DMS79 treated with DMSO at 0.1 percent for 48 hours (cell line): ENCODE measurements at regions not wholly inside any gene's neighbourhood (a gene's known extent, or its start where the extent isn't known, plus 50 kb on each side); places are given as distances from the start of the nearest gene placed in this dataset.

Experiments
- DNase-seq: peaks from one replicate; lab custom pipeline; 2025; lab: John Stamatoyannopoulos, UW

DNA sequence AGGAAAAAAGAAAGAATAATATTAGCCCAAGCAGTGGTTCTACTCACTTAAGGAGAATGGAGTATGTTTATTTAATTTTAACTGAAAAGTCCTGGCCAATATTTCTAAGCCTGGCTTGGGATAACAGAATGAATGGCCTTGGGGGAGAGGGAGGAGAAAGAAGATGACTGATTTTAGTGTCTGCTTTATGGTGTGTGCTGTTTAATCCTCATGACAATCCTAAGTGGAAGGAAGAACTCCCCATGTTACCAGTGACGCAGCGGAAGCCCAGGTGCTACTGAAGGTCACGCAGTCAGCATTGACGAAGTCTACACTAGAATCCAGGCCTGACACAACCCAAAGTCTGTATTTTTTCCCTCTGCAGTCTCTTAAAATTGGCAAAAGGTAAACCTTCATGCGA is 50.5 kb downstream of the PALM2AKAP2 start:
- DNase-seq, result no peak

DNA sequence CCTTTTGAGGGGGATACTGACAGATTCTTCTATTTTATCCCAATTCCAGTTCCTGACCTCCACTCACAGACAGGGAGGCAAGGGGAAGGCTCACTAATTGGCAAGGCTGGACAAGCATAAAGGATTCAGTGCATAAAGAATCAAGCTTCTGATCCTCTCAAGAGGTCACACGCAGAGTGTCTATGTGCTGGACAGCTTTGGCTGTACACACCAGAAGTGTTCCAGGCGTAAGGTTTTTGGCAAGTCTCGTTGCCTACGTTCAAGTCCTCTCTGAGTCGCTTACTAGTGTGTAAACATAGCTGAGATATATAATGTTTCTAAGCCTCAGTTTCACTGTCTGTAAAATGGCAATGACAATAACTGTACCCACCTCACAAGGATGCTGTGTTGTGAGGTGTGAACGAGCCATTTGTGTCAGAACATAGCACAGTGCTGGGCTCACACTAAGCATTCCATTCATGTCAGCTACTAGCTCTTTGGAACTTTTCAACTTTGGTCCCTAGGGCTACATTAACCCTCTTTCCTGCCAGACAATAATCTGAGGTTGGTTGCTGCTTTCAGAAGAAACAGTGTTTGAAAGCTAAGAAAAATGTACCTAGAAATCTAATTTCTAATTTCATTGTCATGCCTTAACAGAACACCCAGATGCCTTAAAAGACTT is 52.1 kb downstream of the PALM2AKAP2 start:
- no peak for DNase-seq

DNA sequence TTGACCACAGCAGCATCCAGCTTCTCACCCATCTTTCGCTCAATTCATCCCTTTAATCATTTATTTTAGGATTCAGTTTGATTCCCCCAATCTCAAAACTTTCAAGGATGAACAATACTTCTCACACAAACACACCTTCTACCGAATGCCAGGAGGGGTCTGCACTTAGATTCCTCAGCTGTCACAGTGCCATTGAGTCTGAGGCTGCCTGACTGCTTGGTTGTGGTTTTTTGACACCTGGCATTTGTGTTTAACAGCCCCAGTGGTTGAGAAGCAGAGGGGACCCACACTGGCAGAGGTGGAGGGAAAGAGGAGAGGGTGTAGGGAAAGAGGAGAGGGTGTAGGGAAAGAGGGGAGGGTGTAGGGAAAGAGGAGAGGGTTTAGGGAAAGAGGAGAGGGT is 54.9 kb downstream of the PALM2AKAP2 start:
- no peak for DNase-seq

DNA sequence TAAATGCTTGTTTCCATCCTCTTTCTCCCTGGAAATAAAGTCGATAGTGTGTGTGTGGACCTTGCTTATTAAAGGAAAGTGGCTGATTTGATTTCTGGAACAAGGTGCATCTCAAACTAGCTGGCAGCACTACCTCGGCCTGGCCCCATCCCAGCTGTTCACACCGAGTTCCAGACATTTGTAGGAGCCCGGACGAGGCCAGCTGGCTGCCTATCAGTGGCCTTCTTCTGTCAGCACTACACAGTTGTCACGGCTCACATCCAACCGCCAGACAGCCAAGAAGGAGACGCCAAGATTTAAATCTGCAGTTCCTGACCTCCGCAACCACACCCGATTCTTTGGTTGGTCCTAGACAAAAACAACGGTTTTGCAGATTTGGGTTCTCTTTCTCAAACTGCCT is 63.6 kb downstream of the PALM2AKAP2 start:
- no peak for DNase-seq

DNA sequence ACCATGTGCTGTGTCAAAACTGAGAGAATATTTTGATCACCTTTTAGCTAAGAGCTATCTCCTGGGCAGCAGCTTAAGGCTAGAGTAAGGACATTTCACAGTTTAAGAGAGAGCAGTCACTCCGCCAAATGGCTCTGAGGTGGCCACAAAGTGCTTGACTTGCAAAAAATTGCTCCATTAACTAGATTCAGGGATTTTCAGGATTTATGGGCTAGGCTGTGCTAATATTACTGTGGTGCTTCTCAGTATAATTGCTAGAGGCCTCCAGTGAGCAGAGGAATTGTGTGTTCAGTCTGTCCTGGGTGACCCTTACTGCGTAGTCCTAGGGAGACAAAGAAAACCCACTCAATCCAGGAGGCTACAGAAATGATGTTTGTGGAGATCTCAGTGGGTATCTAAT is 65.2 kb downstream of the PALM2AKAP2 start:
- DNase-seq, result no peak

DNA sequence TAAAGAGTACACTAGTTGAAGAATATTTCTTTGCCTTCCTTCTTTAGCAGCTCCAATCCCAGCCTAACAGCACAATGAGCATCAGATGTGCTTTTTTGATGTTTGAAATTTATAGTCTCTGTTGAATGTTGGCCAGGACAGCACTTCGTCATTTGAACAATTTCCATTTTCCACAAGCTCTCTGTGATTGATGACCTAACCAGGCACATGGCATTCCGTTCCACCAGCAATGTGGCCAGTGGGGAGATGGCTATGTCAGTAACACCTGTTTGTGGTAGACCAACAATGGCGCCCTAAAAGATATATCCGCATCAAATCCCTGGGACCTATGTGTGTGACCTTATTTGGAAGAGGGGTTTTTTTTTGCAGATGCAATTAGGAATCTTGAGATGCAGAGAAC is 66.8 kb downstream of the PALM2AKAP2 start:
- no peak for DNase-seq

DNA sequence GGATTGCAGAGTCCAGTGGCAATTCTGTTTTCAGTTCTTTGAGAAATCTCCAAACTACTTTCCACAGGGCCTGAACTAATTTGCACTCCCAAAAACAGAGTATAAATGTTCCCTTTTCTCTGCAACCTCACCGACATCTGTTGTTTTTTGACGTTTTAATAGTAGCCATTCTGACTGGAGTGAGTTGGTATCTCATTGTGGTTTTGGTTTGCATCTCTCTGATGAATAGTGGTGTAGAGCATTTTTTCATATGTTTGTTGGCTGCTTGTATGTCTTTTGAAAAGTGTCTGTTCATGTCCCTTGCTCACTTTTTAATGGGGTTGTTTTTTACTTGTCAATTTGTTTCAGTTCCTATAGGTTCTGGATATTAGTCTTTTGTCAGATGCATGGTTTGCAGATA is 72.6 kb downstream of the PALM2AKAP2 start:
- DNase-seq, result no peak

DNA sequence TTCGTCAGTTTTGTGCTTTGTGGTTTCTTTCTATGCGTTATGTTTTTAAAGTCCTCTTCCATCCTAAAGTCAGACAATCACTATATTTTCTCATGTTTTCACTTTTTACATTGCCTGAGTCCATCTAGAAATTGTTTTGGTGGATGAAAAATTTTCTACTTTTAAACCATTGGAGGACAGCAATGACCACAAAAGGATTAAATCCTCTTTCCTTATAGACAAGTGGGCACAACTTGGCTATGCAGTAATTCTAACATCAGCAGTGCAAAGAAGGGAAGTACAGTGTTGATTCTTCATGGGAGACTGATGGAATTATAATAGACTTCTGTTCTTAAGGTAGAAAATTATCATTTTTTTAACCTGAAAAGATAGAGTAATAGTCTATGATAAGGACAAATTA is 75.5 kb downstream of the PALM2AKAP2 start:
- DNase-seq, result no peak

DNA sequence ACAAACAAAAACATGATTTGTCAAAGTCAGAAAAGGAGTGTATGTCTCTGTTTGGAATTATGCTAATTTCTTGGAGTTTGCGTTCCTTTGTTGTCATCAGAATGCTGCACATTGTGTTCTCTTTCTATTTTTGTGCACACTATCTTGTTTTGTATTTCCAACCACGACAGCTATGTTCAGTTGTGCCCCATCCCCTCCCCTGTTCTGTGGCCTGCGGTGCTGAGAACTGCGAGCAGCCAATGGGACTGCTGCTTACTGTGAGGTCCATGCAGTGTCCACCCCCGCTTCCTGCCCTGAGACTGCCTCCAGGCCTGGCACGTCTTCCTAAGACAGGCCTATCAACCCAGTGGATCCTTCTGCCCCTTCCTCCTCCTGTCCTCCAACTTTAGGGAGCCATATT is 76.8 kb downstream of the PALM2AKAP2 start:
- no peak for DNase-seq

DNA sequence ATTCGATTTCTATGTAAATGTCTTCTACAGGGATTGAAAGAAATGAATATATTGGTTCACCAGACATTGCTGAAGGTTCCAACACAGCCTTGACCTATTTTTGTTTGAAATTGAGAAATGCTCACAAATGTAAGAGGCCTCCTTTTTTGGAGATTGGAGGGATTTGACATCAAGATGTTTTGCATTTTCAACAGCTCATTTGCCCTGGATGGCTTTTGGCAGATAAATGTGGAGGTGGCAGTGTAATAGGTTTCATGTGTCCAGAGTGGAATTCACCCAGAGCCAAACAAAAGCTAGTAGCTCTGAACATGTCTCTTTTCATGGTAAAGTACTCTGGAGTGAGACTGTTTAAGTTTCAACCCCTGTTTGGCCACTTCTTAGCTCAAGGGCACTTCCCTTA is 77.3 kb downstream of the PALM2AKAP2 start:
- no peak for DNase-seq

DNA sequence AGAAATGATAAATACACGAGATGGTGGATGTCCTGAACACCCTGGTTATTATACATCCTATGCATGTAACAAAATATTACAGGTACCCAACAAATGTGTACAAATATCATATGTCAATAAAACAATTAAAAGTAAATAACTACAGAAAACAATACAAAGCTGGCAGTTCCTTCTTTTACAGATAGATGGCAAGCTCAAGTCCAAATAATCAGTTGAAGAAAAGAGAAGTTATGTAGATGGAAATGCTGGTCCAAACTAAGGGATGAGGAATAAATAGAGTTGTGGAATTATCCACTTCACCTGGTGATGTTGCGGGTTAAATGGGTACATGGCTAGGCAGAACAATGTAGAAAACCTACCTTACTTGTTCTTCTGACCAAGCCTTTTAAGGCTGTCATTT is 79.4 kb downstream of the PALM2AKAP2 start:
- no peak for DNase-seq

DNA sequence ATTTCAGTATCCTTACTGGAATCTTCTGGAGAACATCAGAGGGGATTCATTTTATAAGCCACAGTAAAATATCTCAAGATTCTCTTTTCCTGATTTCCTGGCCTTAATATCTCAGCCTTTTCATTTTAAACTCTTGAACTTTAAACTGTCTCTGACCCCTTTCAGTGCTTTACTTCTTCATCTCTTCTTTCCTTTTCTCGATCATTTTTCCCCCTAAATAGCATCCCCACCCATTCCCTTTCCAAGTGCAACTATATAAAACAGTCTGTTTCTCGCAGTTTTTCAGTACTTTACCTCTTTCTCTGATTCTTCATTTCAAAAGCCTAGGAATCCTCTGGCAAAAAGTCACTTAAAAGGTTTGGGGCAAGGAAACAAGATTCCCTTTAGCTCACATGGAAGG is 80.5 kb downstream of the PALM2AKAP2 start:
- DNase-seq, result no peak

DNA sequence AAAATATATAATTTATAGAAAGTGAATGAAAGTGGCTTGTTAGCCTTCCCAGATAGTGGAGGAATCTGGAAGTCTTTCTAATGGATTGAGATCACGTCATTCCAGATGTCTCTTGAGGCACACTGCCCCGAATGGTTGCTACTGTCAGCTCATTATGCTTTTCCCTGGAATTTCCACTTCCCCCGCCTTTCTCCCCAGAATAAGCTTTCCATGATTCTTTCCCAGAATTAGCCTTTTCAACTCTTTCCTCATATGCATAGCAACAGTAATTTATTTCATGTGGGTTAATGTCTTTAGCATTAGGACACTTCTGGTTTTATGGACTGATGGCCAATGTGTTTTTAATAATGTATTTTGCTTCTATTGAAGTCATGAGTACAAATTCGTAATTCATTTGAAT is 81.5 kb downstream of the PALM2AKAP2 start:
- no peak for DNase-seq

DNA sequence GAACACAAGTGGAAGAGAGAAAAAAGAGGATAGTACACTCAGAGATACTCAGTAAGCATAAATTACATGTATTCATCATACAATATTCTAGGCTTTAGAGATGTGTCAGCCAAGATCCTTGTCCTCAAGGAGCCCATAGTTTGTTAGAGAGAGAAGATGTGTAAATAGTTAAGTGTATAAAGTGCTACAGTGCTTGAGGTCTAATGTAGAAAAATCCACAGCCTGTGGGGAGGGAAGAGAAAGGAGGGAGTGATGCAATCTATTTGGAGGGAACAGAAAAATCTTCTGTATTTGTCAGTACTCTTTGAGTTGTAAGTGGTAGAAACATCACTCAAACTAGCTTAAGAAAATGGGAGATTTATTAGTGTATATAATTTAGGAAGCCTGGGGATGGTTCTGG is 81.9 kb downstream of the PALM2AKAP2 start:
- no peak for DNase-seq

DNA sequence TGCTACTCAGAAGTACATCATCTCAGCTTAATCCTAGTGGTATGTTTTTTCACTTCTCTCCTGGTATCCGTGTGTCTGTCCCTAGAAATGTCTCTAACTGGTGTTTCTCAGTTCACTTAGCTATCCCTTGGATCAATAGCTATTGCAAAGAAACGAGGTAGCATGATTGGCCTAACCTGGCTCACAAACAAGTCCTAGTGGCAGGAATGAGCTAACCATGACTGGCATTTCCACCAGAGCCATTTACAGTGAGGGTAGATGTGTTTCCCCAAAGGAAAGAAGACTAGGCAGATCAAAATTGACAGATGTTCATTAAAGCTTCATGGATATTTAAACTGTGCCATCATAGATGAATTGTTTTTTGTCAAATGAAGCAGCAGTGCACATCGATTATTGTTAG is 82.5 kb downstream of the PALM2AKAP2 start:
- DNase-seq, result no peak

DNA sequence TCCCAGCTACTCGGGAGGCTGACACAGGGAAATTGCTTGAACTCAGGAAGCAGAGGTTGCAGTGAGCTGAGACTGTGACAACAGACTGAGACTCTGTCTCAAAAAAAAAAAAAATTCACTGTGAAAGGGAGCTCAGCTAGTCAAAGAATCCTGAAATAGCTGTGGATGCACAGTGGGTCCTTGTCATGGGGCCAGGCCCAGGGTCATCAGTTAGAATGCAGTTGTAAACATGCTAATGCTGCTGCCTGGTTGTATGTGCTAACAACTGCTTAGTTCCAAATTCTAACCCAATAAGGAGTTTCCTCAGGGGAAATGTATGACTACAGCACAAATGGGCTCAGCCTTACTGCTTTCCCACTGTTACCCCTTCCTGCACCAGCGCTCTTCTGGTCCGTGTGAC is 84.0 kb downstream of the PALM2AKAP2 start:
- no peak for DNase-seq

DNA sequence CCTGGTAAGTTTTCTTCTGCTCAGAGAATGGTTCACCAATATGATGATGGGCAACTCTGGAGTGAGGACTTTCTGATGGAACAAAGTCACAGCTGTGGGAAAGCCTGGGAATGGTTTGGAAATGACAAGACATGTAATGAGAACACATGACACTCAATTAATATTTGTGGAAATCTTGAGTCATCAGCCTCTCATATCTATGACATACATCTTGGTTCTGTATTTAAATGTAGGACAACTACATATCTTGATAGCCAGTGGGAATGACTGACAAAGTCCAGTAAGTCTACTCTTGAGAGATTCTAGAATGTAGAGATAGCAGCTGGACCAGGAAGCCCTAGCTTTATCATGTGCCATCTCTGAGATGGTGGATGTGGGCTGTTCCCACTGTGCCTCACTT is 85.5 kb downstream of the PALM2AKAP2 start:
- no peak for DNase-seq

DNA sequence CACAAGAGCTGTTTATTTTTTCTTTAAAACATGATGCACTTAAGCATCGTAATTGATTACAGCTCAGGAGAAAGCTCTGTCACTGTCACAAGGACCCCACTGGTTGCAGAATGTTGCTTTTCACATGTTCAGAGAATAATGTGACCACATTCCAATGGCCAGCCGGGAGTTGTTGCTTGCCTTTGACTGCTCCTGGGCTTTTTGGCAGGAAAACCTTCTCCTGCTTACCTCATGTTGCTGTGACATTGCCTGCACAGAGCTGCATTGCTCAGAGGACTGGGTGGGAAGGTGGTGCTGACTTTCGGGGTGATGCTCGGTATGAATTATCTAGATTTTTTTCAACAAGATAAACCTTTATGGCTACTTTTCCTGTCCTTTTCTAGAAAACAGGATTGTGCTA is 88.2 kb downstream of the PALM2AKAP2 start:
- no peak for DNase-seq

DNA sequence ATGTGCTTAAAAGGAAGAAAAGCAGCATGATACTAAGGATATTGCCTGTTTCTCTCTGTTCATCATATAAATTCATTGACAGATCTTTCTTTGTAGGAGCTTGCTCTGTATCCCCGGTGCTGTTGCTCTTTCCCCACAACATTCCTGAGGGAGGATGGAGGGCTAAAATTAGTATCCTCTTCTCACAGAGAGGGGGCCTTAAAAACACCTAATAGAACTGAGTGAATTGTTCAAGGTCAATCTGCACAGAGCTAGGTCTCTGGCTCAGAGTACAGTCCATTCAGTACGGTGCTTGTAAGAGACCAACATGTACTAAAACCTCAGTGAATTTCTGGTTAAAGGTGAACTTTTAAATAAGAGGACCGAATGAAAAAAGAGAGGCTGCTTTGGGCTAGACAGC is 88.7 kb downstream of the PALM2AKAP2 start:
- DNase-seq, result no peak

DNA sequence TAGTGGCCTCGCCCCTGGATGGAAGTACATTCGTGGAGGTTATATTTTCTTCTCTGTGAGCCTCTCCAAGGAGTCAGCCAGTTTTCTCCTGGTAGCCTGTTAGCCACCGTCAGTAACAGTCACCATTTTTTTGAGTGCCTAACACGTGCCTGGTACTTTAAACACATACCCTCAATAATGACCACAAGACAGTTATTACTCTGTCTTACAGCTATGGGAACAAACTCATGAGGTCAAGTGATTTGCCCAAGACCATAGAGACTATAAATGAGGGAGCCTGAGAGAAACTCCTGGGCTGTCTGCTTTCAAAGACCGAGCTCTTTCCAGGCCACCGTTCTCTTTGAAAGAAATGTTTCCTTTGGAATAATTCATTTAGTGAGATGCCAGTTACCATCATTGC is 90.4 kb downstream of the PALM2AKAP2 start:
- DNase-seq, result no peak

DNA sequence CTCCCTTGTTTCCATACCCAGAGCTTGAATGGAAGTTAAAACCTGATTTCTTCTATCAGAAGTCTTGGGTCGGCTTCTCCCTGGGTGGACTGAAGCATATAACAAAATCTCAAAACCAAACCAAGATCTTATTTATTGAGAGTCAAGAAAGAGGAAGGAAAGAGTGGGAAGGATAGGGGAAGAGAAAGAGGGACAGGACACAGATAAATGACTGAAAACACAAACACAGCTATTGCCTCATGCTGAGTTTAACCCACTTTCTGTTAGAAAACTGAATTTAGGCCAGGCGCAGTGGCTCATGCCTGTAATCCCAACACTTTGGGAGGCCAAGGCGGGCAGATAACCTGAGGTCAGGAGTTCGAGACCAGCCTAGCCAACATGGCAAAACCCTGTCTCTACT is 92.9 kb downstream of the PALM2AKAP2 start:
- DNase-seq, result no peak

DNA sequence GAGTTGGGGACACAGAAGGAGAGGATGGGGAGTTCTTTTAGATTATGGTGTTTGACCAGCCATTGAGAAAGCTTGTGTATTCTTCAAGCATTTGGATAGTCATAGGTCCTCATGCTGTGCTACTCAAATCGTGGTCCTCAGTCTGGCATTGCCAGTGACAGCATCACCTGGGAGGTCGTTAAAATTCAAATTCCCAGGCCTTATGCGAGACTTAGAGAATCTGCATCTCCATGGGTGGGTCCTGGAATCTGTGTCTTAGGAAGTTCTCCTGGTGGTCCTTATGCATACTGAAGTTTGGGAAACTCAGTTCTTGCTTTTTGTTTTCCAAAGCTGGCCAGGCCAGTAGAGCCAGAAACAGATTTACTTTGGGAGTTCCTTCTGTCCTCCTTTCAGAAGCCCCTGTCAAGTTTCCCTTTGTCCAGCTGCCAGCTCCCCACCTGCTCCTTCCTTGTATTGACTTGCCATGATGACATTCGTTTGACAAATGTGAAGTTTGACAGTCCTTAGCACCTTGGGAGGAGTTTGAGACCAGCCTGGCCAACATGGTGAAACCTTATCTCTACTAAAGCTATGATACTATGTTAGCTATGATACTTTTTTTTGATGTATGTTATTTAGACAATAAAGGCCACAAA is 95.6 kb downstream of the PALM2AKAP2 start:
- DNase-seq, result no peak

DNA sequence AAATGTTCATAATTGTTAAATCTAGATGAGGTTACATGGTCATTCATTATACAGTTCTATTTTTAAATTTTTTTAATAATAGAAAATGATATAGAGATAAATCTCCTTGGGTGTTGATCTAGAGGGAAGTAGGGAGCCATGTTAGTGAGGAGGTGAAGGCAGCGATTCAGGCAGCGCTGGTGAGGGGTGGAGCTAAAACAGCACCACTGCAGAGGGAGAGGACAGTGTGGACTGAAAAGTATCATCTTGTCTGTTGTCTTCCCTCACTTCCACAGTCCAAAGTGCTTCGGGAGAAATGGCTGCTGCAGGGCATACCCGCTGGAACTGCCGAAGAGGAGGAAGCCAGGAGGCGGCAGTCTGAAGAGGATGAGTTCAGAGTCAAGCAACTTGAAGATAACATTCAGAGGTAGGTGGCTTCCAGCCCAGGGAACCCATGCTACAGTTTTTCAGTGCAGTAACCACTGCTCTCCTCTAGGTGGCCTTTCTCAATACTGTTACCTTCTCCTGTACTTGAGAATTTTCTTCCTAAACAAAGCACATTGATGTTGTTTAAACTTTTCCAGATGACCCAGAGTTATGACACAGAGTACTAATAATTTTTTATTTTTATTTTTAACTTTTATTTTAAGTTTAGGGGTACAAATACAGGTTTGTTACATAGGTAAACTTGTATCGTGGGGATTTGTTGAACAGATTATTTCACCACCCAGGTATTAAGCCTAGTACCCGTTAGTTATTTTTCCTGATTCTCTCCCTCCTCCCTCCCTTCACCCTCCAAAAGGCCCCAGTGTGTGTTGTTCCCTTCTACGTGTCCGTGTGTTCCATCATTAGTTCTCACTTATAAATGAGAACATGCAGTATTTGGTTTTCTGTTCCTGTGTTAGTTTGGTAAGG is 100.5 kb downstream of the PALM2AKAP2 start:
- DNase-seq, result no peak
